Fibroblast of lung (primary cell): ENCODE measurements at regions not wholly inside any gene's neighbourhood (a gene's known extent, or its start where the extent isn't known, plus 50 kb on each side); places are given as distances from the start of the nearest gene placed in this dataset.

ENCODE experiments used
- DNase-seq, 2 donors: peaks; one replicate each; pipeline versions ENCODE4 v3.0.0 to v3.0.0-alpha.2; 2010; ENCODE audit warnings: low read depth in 2 of 2
- H2AFZ ChIP-seq: 2 replicates; pipeline ENCODE4 v1.5.1; 2012; ENCODE audit warnings: low read length, control low read depth, inconsistent platforms
- H3K27ac ChIP-seq: 2 replicates; pipeline ENCODE4 v1.5.1; 2011; ENCODE audit warnings: low read length, control low read depth; ENCODE audit not compliant: insufficient read depth
- H3K27me3 ChIP-seq: 2 replicates; pipeline ENCODE4 v1.5.1; 2011; ENCODE audit warnings: mild to moderate bottlenecking, low read length; ENCODE audit not compliant: control insufficient read depth, insufficient read depth
- H3K36me3 ChIP-seq: 2 replicates; pipeline ENCODE4 v1.5.1; 2011; ENCODE audit warnings: low read length; ENCODE audit not compliant: control insufficient read depth, insufficient read depth
- H3K4me1 ChIP-seq: 2 replicates; pipeline ENCODE4 v1.5.1; 2011; ENCODE audit warnings: low read length; ENCODE audit not compliant: control insufficient read depth, insufficient read depth; ENCODE audit errors: extremely low read depth
- H3K4me2 ChIP-seq: 2 replicates; pipeline ENCODE4 v1.5.1; 2011; ENCODE audit warnings: low read length, control low read depth; ENCODE audit not compliant: insufficient read depth; ENCODE audit errors: extremely low read depth
- H3K4me3 ChIP-seq, 4 experiments: fragments of 200-600 bp in 1 of 4; sonication (generic) in 1 of 4; replicated peaks in 1 of 4; 2 replicates each; pipeline ENCODE4 v1.5.1; 2011 to 2016; ENCODE audit warnings: low read length in 4 of 4, low read depth in 3 of 4, mild to moderate bottlenecking in 3 of 4, control low read depth in 2 of 4, inconsistent platforms in 1 of 4, mixed read lengths in 1 of 4; ENCODE audit not compliant: insufficient read depth in 1 of 4; ENCODE audit errors: control extremely low read depth in 1 of 4
- H3K79me2 ChIP-seq: 2 replicates; pipeline ENCODE4 v1.5.1; 2012; ENCODE audit warnings: mild to moderate bottlenecking, low read length, inconsistent platforms; ENCODE audit not compliant: control insufficient read depth, insufficient read depth
- H3K9ac ChIP-seq: 2 replicates; pipeline ENCODE4 v1.5.1; 2011; ENCODE audit warnings: mild to moderate bottlenecking, low read length, control low read depth; ENCODE audit not compliant: insufficient read depth
- H3K9me3 ChIP-seq: 2 replicates; pipeline ENCODE4 v1.5.1; 2012; ENCODE audit warnings: low read depth, low read length; ENCODE audit not compliant: control insufficient read depth, insufficient read depth
- H4K20me1 ChIP-seq: 2 replicates; pipeline ENCODE4 v1.5.1; 2011; ENCODE audit warnings: low read length; ENCODE audit not compliant: control insufficient read depth, insufficient read depth; ENCODE audit errors: extremely low read depth
- CTCF ChIP-seq, 2 donors: IDR thresholded peaks in 1 of 2; conservative IDR thresholded peaks in 1 of 2; 1 replicate in 1 of 2; 2 replicates in 1 of 2; pipeline ENCODE4 v1.5.1; 2011 to 2012; ENCODE audit warnings: low read length in 2 of 2, control low read depth in 1 of 2, inconsistent platforms in 1 of 2, low read depth in 1 of 2, mild to moderate bottlenecking in 1 of 2
- EZH2 ChIP-seq: IDR thresholded peaks from 2 replicates; pipeline ENCODE4 v1.5.1; 2012; ENCODE audit warnings: low read length, control low read depth, mild to moderate bottlenecking; ENCODE audit errors: missing control alignments

- Histone ChIP-seq H3K79me2 (no peaks in the 10 kb centered on the region), H3K27ac (no peak overlapping the region), H3K9me3 (no peaks in the 10 kb centered on the region), H3K36me3 (no peaks in the 10 kb centered on the region), H4K20me1 (no peaks in the 10 kb centered on the region), H3K9ac (no peak overlapping the region), H3K4me1 (no peaks in the 10 kb centered on the region), H3K27me3 (no peaks in the 10 kb centered on the region), H2AFZ (no peak overlapping the region), H3K4me3 (no peak overlapping the region), H3K4me2 (no peak overlapping the region)
- DNase-seq, result no peak
- TF ChIP-seq EZH2 (no peak), CTCF (conservative IDR thresholded peaks at IDR 0.05 in 1 of 2, IDR thresholded peaks at IDR 0.05 in 1 of 2; ENCODE audit: low read depth in 1 of 2, low read length in 2 of 2) (no peak)
Measured at GRCh38 chr12:97300431-97300830, 162.2 kb upstream of the RMST start.

GRCh38 chr12:97300891-97301290 lies 161.7 kb upstream of the RMST start:
- Histone ChIP-seq H2AFZ (no peak overlapping the region), H4K20me1 (no peaks in the 10 kb centered on the region), H3K36me3 (no peaks in the 10 kb centered on the region), H3K4me3 (no peak overlapping the region), H3K79me2 (no peaks in the 10 kb centered on the region), H3K9me3 (no peaks in the 10 kb centered on the region), H3K4me2 (no peak overlapping the region), H3K27me3 (no peaks in the 10 kb centered on the region), H3K4me1 (no peaks in the 10 kb centered on the region), H3K9ac (no peak overlapping the region), H3K27ac (no peak overlapping the region)
- peak in 1 of 2 donors; percentile 8 for DNase-seq
- TF ChIP-seq CTCF (conservative IDR thresholded peaks at IDR 0.05 in 1 of 2, IDR thresholded peaks at IDR 0.05 in 1 of 2; ENCODE audit: low read depth in 1 of 2, low read length in 2 of 2), result no peak
- no peak for TF ChIP-seq EZH2

- no peak for DNase-seq
- TF ChIP-seq CTCF (conservative IDR thresholded peaks at IDR 0.05 in 1 of 2, IDR thresholded peaks at IDR 0.05 in 1 of 2; ENCODE audit: low read depth in 1 of 2, low read length in 2 of 2), result no peak
- TF ChIP-seq EZH2, result no peak
Measured at GRCh38 chr12:97301576-97301975, 161.0 kb upstream of the RMST start.

More at GRCh38 chr12:97301576-97301975, 161.0 kb upstream of the RMST start:
- Histone ChIP-seq H3K79me2 (no peaks in the 10 kb centered on the region), H3K9me3 (no peaks in the 10 kb centered on the region), H2AFZ (no peak overlapping the region), H3K4me1 (no peaks in the 10 kb centered on the region), H3K27ac (no peak overlapping the region), H4K20me1 (no peaks in the 10 kb centered on the region), H3K36me3 (no peaks in the 10 kb centered on the region), H3K9ac (no peak overlapping the region), H3K4me2 (no peak overlapping the region), H3K27me3 (no peaks in the 10 kb centered on the region), H3K4me3 (no peak overlapping the region)
